GM19438 (cell line): ENCODE measurements at regions not wholly inside any gene's neighbourhood (a gene's known extent, or its start where the extent isn't known, plus 50 kb on each side); places are given as distances from the start of the nearest gene placed in this dataset.

Source experiments
- ATAC-seq: cut with Tn5 transposase; IDR thresholded peaks from one replicate; pipeline ENCODE4 v1.9.1; 2021; ENCODE audit warnings: low read depth; ENCODE audit not compliant: unreplicated experiment

DNA sequence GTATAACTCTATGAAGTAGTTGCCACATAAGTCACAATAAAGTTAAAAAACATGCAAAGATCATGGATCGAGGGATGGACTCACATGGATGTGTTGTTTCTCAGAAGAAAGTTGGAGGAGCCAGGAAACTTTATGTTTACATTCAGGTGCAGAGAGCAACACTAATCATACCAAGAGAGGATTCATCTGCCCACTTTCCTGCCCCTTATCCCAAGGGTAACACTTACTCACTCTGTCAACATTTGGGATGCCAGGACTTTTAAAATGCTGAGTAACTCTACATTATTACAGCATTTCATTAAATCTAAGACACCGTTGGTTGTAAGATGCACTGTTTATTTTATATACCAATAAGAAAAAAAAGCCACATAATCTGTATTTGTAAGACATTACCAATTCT is 170.4 kb downstream of the KCNE4 start:
- ATAC-seq, result no peak

DNA sequence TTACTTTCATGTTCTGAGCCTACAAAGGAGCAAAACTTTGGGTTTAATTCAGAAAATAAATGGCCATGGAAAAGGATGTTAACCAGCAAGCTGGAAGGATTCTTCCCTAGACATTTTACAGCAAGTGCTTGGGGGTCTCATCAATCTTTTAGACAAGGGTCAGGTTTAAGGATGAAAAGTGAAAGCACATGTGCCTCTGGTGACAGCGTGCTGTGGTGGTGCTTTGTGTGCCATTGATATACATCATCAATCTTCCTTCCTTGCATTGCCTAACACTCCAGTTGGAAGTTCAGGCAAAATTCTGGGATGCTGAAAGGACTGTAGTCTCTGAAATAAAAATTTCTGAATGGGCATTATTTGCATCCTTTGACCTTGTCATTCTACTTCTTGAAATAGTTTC is 171.2 kb downstream of the KCNE4 start:
- no peak for ATAC-seq

DNA sequence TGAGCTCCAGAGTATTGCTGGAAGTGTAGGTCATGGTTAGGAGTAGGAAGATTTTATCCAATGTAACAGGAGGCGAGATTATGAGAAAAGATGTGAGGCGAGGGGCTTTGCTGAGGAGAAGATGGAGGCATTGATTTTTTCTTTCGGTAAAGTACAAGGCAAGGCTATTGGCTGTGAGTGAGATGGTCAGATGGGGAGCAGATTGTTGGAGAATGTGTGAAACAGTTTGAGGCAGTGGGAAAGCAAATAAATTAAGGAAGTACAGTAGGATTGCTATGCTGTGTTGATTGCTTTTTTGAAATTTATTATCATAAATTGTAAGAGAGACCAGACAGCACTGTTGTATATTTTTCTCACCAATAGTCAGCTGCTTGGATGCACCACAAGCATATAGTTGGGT is 173.3 kb downstream of the KCNE4 start:
- no peak for ATAC-seq

DNA sequence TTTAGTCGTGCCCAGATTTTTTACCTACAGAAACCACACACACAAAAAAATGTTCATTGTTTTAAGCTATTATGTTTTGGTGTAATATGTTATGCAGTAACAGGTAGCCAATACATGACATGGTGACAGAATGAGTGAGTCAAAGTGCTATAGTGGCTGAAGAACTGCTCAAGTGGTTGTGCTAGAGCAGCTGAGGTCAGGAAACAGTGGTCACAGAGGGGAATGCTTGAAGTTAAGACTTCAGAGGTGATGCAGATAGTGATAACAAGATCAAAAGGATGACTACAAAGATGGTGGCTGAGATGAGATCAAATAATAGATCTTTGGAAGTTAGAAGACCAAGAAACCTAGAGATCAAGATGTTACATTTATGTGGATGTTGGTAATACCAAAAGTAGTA is 174.3 kb downstream of the KCNE4 start:
- ATAC-seq, result no peak

DNA sequence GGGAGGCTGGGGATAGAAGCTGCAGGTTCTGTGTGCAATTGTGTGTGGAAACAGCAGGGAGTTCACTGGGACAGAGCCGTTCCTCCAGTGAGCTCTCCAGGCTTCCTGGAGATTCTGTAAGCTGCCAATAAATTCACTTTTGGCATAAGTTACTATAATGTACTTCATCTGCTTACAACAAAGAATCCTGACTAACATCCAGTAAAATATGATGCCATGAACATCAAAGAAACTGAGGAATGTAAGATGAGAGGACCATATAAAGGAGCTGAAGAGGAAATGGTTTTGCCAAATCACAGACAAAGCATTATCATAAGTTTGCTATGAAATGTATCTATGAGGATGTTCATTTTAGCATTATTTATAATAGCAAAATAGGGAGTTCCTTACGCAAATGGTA is 175.3 kb downstream of the KCNE4 start:
- ATAC-seq, result no peak

DNA sequence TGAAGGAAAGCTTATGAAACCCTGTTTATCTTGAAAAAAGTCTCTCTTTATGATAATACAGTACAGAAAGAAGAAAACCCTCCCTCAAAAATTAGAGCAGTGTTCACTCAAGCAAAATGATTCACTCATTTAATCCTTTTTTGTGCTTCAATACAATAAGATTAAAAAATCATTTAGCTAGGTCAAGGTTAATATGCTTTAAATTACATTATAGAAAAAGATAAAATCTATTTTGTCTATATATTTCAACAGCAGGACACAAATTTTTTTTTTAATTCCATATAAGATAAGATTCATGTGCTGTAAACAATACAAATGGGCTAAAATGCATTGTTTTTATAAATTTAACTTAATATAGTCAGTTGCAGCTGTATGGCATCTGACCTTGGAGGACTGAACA is 176.9 kb downstream of the KCNE4 start:
- no peak for ATAC-seq

DNA sequence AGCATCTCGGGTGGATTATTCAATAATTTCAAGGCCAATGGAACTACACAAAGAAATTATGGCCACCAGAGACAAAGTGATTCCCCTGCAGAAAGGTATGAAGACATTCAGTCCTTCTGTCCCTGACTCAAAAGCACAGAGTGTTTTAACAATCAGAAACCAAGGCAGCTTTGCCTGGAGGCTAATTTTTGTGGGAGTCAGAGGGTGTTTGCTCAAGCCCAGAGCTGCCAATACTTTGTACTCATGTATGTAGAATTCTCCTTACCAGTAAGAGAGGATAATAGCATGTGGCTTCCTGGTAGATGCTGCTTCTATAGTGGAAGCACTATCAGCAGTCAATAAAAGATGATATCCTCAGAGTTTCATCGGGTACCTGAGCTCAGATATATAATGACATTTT is 178.4 kb downstream of the KCNE4 start:
- no peak for ATAC-seq

DNA sequence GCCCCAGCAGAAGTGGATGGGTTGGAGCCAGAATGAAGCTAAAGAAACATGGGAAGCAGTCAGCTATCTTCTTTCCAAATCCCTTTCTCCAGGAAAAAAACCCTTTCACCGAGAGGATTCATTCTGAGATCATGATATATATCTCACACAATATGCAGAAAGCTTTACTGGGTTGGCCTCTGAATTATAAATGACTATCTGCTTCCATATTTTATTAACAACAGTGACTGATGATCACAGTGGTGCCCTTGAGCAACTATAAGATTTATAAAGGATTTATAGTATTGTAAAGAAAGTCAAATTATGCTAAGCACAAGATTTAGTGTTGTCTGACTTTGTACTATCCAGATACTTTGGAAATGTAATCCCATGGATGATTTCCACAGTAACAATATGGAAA is 180.3 kb downstream of the KCNE4 start:
- no peak for ATAC-seq

DNA sequence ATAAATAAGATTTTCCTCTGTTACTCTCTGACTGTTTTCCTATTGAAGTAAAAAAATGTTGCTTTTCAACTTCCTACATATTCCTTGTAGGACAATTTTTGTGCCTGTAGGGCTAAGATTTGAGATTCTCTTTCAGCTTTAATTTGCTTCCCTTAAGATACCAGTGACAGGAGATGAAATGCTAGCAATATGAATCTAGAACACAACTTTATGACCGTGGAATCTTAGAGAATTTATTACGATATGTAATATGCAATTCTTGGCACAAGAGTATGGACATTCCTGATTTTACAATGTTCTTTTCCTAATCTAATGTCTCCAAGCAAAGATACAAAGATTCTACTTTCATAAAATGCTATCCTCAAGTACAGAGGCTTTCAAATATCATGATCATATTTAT is 180.9 kb downstream of the KCNE4 start:
- no peak for ATAC-seq

DNA sequence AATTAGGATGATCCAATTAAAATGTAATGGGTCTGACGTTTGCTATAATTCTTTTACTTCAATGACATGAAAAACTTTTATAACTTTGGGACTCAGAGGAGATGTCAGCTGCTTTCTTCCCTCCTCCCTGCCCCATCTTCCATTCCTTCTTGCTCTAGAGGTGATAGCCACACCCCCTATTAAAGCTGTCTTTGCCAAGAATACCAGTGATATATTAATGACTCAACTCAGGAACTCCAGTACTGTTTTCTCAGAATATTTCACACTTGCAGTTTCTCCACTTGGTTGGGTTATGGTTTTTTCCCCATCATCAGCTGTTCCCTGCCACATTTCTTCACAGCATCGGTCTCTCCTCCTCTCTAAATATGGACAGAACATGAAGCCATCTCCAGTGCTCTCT is 184.0 kb downstream of the KCNE4 start:
- no peak for ATAC-seq

DNA sequence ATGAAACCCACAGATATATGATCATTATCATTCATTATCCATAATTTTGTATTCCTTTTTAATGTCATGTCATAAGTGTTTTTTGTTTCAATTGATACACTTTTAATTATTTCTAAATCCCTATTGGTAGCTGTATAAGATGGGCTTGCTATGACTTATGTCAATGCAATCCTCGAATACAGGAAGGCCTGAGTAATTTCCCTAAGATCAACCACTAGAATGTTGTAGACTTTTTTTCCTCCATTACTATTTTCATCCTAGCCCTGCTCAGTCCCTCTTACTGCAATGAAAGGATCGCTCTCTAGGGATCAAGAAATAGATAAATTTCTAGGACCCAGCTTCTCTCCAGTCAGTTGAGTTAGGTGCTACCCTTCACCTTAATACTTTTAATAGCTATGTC is 186.3 kb downstream of the KCNE4 start:
- ATAC-seq, result no peak

DNA sequence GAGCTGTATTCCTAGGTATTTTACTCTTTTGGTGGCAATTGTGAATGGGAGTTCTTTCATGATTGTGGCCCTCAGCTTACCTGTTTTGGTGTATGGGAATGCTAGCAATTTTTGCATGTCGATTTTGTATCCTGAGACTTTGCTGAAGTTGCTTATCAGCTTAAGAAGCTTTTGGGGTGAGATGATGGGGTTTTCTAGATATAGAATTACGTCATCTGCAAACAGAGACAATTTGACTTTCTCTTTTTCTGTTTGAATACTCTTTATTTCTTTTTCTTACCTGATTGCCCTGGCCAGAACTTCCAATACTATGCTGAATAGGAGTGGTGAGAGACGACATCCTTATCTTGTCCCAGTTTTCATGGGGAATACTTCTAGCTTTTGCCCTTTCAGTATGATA is 191.2 kb downstream of the KCNE4 start:
- ATAC-seq, result no peak

DNA sequence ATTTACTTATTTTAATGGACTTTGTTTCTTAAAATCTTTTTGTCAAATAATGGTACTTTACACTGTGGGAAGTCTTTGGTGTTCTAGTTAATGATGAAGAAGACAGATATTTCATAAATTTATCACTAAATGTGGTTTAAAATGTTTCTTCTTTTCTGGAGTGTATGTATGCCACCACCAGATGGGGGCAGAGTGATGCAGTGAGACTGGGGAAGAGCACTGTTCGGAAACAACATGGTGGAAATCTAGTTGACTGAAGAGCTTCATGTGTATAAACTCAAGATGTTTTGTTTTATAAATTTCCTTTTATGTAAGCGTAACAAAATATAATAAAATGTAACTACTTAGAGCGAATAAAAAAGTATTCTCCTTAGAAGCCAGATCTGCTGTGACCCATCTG is 195.1 kb downstream of the KCNE4 start:
- no peak for ATAC-seq

DNA sequence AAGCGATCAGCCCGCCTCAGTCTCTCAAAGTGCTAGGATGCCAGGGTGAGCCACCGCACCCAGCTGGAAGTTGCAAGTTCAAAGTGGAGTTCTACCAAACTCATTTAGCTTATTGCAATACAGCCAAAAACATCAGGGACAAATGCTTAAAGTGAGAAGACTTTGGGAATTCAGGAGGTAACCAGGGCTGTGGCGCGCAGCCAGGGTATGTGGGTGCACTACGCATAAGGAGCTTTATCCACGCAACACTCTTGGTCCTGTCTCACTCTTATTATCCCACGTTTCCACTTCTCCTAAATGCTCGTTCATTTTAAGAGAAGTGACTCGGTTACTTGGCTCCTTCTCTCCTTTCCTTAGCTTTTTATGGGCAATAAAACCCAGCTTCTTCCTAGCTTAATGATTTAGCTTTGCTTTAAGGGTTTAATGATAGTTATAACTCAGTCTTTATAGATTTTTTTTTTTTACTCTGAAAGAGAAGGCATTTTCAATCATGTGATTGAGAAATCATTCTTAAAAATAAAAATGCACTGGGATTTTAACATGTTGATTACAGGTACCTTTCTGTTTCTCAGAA is 199.8 kb downstream of the KCNE4 start:
- no peak for ATAC-seq

DNA sequence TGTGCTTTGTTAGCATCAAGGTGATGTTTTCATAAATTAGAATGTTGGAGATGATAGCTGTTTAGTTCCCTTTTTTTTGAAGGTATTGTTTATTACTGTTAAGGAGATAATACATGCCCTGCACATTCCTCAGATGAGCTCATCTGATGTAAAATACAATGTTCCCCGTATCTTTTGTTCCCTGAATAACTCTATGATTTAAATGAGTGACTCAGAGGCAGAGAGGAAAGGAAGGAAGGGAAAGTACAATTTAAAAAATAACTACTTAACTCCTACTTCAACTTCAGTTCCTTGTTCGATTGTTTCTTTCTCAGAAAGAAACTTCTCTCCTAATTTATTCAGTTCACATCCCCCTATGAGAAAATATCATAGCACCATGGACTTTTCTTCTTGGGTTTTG is 208.7 kb downstream of the KCNE4 start:
- no peak for ATAC-seq

DNA sequence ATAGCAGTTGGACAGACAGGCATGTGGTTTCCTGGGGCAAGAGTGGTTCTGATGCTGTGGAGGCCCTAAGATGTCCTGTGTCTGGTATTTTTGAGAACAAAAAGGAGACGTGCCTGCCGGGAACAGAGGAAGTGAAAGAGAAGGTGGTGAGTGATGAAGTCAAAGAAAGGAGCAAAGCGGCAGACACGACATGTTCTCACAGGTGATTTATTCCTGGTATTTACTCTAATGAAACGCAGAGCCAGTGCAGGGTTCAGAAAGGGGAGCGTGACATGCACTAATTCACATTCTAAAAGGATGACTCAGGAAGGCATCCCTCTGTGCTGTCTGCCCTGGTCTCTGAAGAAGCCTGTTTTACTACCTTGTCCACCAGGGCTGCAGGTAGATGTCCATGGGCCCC is 211.0 kb downstream of the KCNE4 start:
- ATAC-seq, result no peak

DNA sequence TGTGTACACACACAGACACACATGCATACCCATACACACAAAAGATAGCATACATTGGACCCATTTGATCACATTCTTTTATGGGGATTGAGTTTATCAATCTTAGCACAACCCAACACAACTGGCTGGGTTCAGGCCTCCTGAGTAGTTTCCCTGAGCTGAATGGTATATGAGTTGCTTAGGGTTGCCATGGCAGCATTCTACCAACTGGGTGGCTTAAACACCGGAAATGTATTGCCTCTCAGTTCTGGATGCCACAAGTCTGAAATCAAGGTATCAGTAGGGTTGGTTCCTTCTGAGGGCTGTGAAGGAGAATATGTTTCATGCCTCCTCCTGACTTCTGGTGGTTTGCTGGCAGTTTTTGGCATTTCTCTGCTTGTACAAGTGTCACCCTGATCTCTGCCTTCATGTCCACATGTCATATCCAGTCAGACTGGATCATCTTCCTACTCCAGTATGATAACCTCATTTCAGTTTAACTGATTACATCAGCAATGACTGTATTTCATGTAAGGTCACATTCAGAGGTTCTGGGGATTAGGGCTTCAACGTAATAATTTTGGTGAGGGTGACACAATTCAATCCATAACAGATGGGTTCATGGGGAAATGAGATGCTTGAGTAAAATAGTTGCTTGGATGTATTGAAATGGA is 212.7 kb downstream of the KCNE4 start:
- no peak for ATAC-seq

DNA sequence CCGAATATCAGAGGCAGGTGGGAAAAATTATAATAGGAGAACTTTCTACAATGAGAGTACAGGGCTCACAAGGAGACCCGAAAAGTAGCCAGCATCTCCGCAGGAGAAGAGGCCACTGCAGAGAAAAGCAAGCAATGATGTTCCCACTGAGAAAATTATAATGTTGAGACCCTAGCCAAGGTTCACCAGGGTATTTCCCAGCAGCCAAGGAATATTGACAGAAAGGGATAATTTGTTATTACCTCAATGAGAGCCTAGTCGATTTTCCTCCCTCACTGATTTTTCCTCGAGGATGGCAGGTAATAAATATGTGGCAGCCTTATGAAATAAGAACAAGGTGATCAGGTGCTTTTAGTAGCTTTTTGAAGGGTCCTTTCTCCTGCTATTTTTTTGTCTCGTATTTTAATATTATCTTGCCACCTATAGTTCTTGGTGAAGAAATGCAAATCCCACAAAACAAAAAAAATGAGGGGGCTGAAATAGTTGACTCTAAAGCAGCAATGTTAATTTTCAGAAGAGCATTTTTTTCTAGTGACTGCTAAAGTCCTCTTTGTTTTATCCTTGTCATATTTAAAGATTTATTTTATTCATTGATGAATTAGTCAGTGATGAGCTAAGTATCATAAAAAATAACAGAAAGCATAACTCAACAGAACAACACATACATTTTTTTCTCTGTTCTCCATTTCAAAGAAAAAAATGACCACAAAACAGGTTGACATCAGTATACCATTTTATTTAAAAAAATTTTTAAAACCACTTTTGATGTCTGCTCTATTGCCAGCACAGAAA is 215.4 kb downstream of the KCNE4 start:
- no peak for ATAC-seq

DNA sequence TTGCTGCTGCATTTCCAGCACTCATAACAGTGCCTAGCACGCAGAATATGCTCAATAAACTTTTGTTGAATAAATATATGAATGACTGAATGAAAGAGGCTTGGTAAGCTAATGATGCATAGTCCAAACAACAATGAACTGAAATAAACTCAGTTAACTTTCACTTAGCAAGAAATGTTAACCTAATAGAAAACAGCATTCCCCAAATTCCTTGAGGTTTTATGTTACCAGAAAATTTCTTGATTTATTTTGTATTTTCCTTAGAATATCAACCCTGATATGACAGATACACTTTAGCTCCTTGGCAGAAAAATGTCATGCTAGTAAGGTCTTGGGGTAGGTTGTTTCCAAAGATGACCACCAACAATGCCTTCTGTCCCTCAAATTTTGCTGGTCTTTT is 217.4 kb downstream of the KCNE4 start:
- no peak for ATAC-seq

DNA sequence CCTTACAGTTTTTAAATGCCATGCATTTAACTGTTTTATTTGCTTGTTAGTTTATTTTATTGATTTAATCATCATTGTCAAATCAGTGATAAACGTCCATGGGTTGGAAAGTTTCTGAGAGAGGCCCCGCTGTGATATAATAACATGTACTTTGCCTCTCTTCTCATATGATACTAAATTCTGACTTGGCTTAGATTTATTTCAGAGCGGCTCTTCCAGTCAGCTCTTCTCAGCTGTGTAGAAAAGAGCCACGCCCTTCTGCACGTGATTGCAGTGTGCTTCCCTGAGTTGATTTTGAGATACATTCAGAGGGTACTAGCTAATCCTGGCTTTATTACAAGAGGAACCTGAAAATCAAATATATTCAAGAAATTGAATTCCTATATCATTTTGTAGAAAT is 218.6 kb downstream of the KCNE4 start:
- no peak for ATAC-seq

DNA sequence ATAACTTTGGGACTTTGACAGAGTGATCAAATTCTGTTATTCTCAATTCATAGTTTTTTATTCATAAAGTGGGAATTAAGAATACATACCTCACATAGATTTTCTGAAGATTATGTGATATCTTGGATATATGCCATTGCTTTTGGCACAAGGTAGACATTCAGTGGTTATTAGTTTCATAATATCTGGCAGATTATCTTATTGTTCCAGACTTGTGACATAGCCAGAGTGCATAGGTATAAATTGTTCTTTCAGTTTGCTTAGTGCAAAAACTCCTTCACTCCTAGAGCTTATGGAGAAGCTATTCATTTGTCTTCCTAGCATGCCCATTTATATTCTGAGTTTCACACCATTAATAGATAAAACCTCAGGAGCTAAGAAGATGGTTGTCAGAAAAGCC is 222.0 kb downstream of the KCNE4 start:
- ATAC-seq, result no peak

DNA sequence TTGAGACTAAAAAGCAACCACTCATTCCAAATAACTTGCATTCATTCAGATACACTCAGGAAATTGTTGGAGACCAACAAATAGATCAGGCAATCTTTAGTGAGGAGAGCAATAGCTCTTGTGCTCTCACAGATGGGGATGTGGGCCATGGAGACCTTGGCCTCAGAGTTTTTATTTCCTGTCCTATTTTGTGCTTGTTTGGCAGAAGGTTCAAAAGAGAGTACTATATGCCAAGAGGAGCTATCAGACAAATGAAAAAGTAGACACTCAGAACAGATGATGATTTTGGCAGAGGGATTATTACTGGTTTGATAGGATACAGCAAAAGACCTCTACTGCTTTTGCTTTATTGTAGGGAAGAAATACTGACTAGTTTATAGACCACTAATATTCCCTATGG is 230.2 kb downstream of the KCNE4 start:
- no peak for ATAC-seq
